ENCODE measurements at regions not wholly inside any gene's neighbourhood (a gene's known extent, or its start where the extent isn't known, plus 50 kb on each side); places are given as distances from the start of the nearest gene placed in this dataset.

GRCh38 chr2:38232454-38232853 is 144.6 kb downstream of the ATL2 start:
- TF ChIP-seq CSDC2 (CRISPR knock-in tag; IDR thresholded peaks at IDR 0.05) (no peak), POU6F1 (CRISPR knock-in tag; IDR thresholded peaks at IDR 0.05; ENCODE audit: borderline replicate concordance, low read depth) (no peak), TOX (CRISPR knock-in tag; IDR thresholded peaks at IDR 0.05; ENCODE audit: borderline replicate concordance) (no peak), ZNF565 (CRISPR knock-in tag; conservative IDR thresholded peaks at IDR 0.05; ENCODE audit: low read depth) (no peak), ZNF8 (CRISPR knock-in tag; IDR thresholded peaks at IDR 0.05) (no peak), ZFP3 (CRISPR knock-in tag; IDR thresholded peaks at IDR 0.05) (no peak)
- ATAC-seq = no peak

- TF ChIP-seq TOX (CRISPR knock-in tag; IDR thresholded peaks at IDR 0.05; ENCODE audit: borderline replicate concordance) (no peak), ISL1 (CRISPR knock-in tag; IDR thresholded peaks at IDR 0.05) (no peak), CREB5 (CRISPR knock-in tag; IDR thresholded peaks at IDR 0.05; ENCODE audit: low read depth) (no peak), TCF4 (CRISPR knock-in tag; IDR thresholded peaks at IDR 0.05; ENCODE audit: borderline replicate concordance) (no peak), OSR1 (CRISPR knock-in tag; IDR thresholded peaks at IDR 0.05) (no peak), SNAI2 (CRISPR knock-in tag; IDR thresholded peaks at IDR 0.05) (no peak), ZNF8 (CRISPR knock-in tag; IDR thresholded peaks at IDR 0.05) (no peak), POU6F1 (CRISPR knock-in tag; IDR thresholded peaks at IDR 0.05; ENCODE audit: borderline replicate concordance, low read depth) (no peak), CSDC2 (CRISPR knock-in tag; IDR thresholded peaks at IDR 0.05) (no peak), CSRNP3 (CRISPR knock-in tag; IDR thresholded peaks at IDR 0.05) (no peak), ZNF565 (CRISPR knock-in tag; conservative IDR thresholded peaks at IDR 0.05; ENCODE audit: low read depth) (no peak), PATZ1 (CRISPR knock-in tag; IDR thresholded peaks at IDR 0.05; ENCODE audit: borderline replicate concordance) (no peak), BACH2 (CRISPR knock-in tag; IDR thresholded peaks at IDR 0.05; ENCODE audit: borderline replicate concordance) (no peak), RARB (CRISPR knock-in tag; IDR thresholded peaks at IDR 0.05) (no peak)
- ATAC-seq = no peak
Measured at GRCh38 chr2:38230756-38231155, 146.3 kb downstream of the ATL2 start.

GRCh38 chr2:38228753-38229152 is 148.3 kb downstream of the ATL2 start:
- ATAC-seq = no peak
- no peak for TF ChIP-seq TOX (CRISPR knock-in tag; IDR thresholded peaks at IDR 0.05; ENCODE audit: borderline replicate concordance)
- no peak for TF ChIP-seq ISL1 (CRISPR knock-in tag; IDR thresholded peaks at IDR 0.05)
- no peak for TF ChIP-seq PPARA (CRISPR knock-in tag; IDR thresholded peaks at IDR 0.05; ENCODE audit: borderline replicate concordance)
- TF ChIP-seq BACH2 (CRISPR knock-in tag; IDR thresholded peaks at IDR 0.05; ENCODE audit: borderline replicate concordance) = no peak
- TF ChIP-seq TSHZ2 (CRISPR knock-in tag; IDR thresholded peaks at IDR 0.05) = no peak
- TF ChIP-seq ESRRG (CRISPR knock-in tag; IDR thresholded peaks at IDR 0.05) = no peak
- TF ChIP-seq ARNTL (CRISPR knock-in tag; IDR thresholded peaks at IDR 0.05; ENCODE audit: borderline replicate concordance, low read depth) = no peak
- TF ChIP-seq SNAI2 (CRISPR knock-in tag; IDR thresholded peaks at IDR 0.05) = no peak
- no peak for TF ChIP-seq PATZ1 (CRISPR knock-in tag; IDR thresholded peaks at IDR 0.05; ENCODE audit: borderline replicate concordance)
- no peak for TF ChIP-seq ZFP30 (CRISPR knock-in tag; IDR thresholded peaks at IDR 0.05)
- no peak for TF ChIP-seq RARB (CRISPR knock-in tag; IDR thresholded peaks at IDR 0.05)
- TF ChIP-seq ZFP3 (CRISPR knock-in tag; IDR thresholded peaks at IDR 0.05) = no peak
- no peak for TF ChIP-seq CSRNP3 (CRISPR knock-in tag; IDR thresholded peaks at IDR 0.05)
- TF ChIP-seq TCF4 (CRISPR knock-in tag; IDR thresholded peaks at IDR 0.05; ENCODE audit: borderline replicate concordance) = no peak
- no peak for TF ChIP-seq ZNF70 (CRISPR knock-in tag; IDR thresholded peaks at IDR 0.05)

Measured in SK-N-SH treated with all-trans-retinoic acid at 6 μM for 48 hours (cell line).